CD14-positive monocyte (primary cell): ENCODE measurements at regions not wholly inside any gene's neighbourhood (a gene's known extent, or its start where the extent isn't known, plus 50 kb on each side); places are given as distances from the start of the nearest gene placed in this dataset.

Experiments used
- DNase-seq, 3 donors: peaks; one replicate each; pipeline ENCODE4 v3.0.0-alpha.2; 2011 to 2022
- H2AFZ ChIP-seq: 2 replicates; pipeline ENCODE4 v1.6.0; 2012; ENCODE audit warnings: mild to moderate bottlenecking, low read depth, low read length, inconsistent platforms; ENCODE audit not compliant: insufficient read depth, poor library complexity, severe bottlenecking
- H3K27ac ChIP-seq, 2 donors: 1 replicate in 1 of 2; 2 replicates in 1 of 2; pipeline ENCODE4 v1.5.1; 2012 to 2013; ENCODE audit warnings: low read length in 2 of 2, control low read depth in 1 of 2, inconsistent platforms in 1 of 2, low read depth in 1 of 2, mild to moderate bottlenecking in 1 of 2
- H3K27me3 ChIP-seq, 2 donors: one replicate each; pipeline versions ENCODE4 v1.6.0 to v1.6.1; 2011 to 2013; ENCODE audit warnings: low read length in 2 of 2; ENCODE audit not compliant: control insufficient read depth in 2 of 2, insufficient read depth in 2 of 2
- H3K36me3 ChIP-seq, 2 donors: replicated peaks in 1 of 2; 1 replicate in 1 of 2; 2 replicates in 1 of 2; pipeline versions ENCODE4 v1.5.1 to v1.6.1; 2012 to 2013; ENCODE audit warnings: low read length in 2 of 2, control low read depth in 1 of 2, inconsistent platforms in 1 of 2, mild to moderate bottlenecking in 1 of 2; ENCODE audit not compliant: insufficient read depth in 2 of 2, control insufficient read depth in 1 of 2
- H3K4me1 ChIP-seq, 2 donors: 1 replicate in 1 of 2; 2 replicates in 1 of 2; pipeline versions ENCODE4 v1.5.1 to v1.6.1; 2012 to 2013; ENCODE audit warnings: low read length in 2 of 2, control low read depth in 1 of 2, inconsistent platforms in 1 of 2, mild to moderate bottlenecking in 1 of 2, moderate library complexity in 1 of 2; ENCODE audit not compliant: insufficient read depth in 2 of 2, control insufficient read depth in 1 of 2
- H3K4me2 ChIP-seq: replicated peaks from 2 replicates; pipeline ENCODE3; 2012; ENCODE audit warnings: low read length, moderate library complexity, mild to moderate bottlenecking; ENCODE audit not compliant: poor library complexity, severe bottlenecking; ENCODE audit errors: extremely low read depth
- H3K4me3 ChIP-seq, 3 experiments: fragments of 200-600 bp in 1 of 3; sonication (generic) in 1 of 3; replicated peaks in 1 of 3; 1 replicate in 2 of 3; 2 replicates in 1 of 3; pipeline ENCODE4 v1.5.1; 2011 to 2013; ENCODE audit warnings: low read length in 3 of 3, mild to moderate bottlenecking in 3 of 3, control low read depth in 2 of 3, low read depth in 2 of 3, inconsistent platforms in 1 of 3, moderate library complexity in 1 of 3
- H3K79me2 ChIP-seq: 2 replicates; pipeline ENCODE4 v1.6.0; 2012; ENCODE audit warnings: mild to moderate bottlenecking, control low read depth, inconsistent platforms, low read length, moderate library complexity; ENCODE audit not compliant: insufficient read depth
- H3K9ac ChIP-seq: 2 replicates; pipeline ENCODE4 v1.6.0; 2017; ENCODE audit warnings: low read length, mild to moderate bottlenecking; ENCODE audit not compliant: insufficient read depth, poor library complexity, severe bottlenecking
- H3K9me3 ChIP-seq, 2 donors: replicated peaks in 1 of 2; 1 replicate in 1 of 2; 2 replicates in 1 of 2; pipeline versions ENCODE4 v1.5.1 to v1.6.1; 2012 to 2013; ENCODE audit warnings: low read length in 2 of 2, control low read depth in 1 of 2; ENCODE audit not compliant: control insufficient read depth in 1 of 2, insufficient read depth in 1 of 2
- H4K20me1 ChIP-seq: 2 replicates; pipeline ENCODE4 v1.6.0; 2012; ENCODE audit warnings: mild to moderate bottlenecking, low read length, control low read depth, moderate library complexity; ENCODE audit not compliant: insufficient read depth
- H3K27ac Mint-ChIP-seq, 7 donors: one replicate each; pipeline ENCODE4 v1.8.0; 2020; ENCODE audit warnings: mild to moderate bottlenecking in 7 of 7, mixed read lengths in 7 of 7, moderate library complexity in 6 of 7, inconsistent platforms in 2 of 7
- H3K27me3 Mint-ChIP-seq, 3 donors: one replicate each; pipeline ENCODE4 v1.8.0; 2021 to 2022; ENCODE audit warnings: low read depth in 3 of 3, mild to moderate bottlenecking in 3 of 3, mixed read lengths in 3 of 3, moderate library complexity in 3 of 3, inconsistent platforms in 1 of 3
- H3K36me3 Mint-ChIP-seq, 2 donors: one replicate each; pipeline ENCODE4 v1.8.0; 2020; ENCODE audit warnings: mixed read lengths in 2 of 2, inconsistent platforms in 1 of 2, mild to moderate bottlenecking in 1 of 2
- H3K4me1 Mint-ChIP-seq: one replicate; pipeline ENCODE4 v1.8.0; 2020; ENCODE audit warnings: mild to moderate bottlenecking, mixed read lengths
- H3K4me3 Mint-ChIP-seq, 2 donors: one replicate each; pipeline ENCODE4 v1.8.0; 2020; ENCODE audit warnings: mild to moderate bottlenecking in 2 of 2, mixed read lengths in 2 of 2, moderate library complexity in 1 of 2
- H3K9me3 Mint-ChIP-seq, 7 donors: one replicate each; pipeline ENCODE4 v1.8.0; 2020 to 2022; ENCODE audit warnings: mixed read lengths in 7 of 7, mild to moderate bottlenecking in 6 of 7, moderate library complexity in 6 of 7, inconsistent platforms in 2 of 7
- WGBS: methylation state at CpG from one replicate; pipeline ENCODE4 v1.1.5; 2013; ENCODE audit warnings: missing lambda C conversion rate; ENCODE audit not compliant: insufficient coverage; 5-methylcytosine and 5-hydroxymethylcytosine counted together
- intact Hi-C, 2 donors: fragments of 100-400 bp; cut with micrococcal nuclease; formaldehyde crosslinking; loops; one replicate each; pipeline versions ENCODE4 v1.15.0 to v1.15.1; 2023
- TF ChIP-seq, protein P1 (sequence below): fragments of 200-600 bp; IDR thresholded peaks from one replicate; pipeline ENCODE4 v1.8.0; 2022; ENCODE audit warnings: antibody characterized with exemption, mild to moderate bottlenecking

GRCh38 chr5:122701640-122702523 is 73.0 kb upstream of the SNX2 start:
- no peak overlapping the region for H2AFZ ChIP-seq
- no peak overlapping the region for H3K4me3 Mint-ChIP-seq
- no peak overlapping the region for H3K4me2 ChIP-seq
- no peaks in the 10 kb centered on the region for H3K79me2 ChIP-seq
- H4K20me1 ChIP-seq, result no peaks in the 10 kb centered on the region
- peaks cover 0 to 1% (median 1%) of the 10 kb centered on the region in 3 donors for H3K27me3 Mint-ChIP-seq
- no peaks in the 10 kb centered on the region for H3K9me3 Mint-ChIP-seq
- peaks cover 6 to 11% of the 10 kb centered on the region in 2 donors for H3K4me1 ChIP-seq
- H3K4me1 Mint-ChIP-seq, result peaks cover 15% of the 10 kb centered on the region
- 100% methylated on average over 2 of the region's 8 CpGs for WGBS
- no peak overlapping the region for H3K4me3 ChIP-seq
- H3K9me3 ChIP-seq, result no peaks in the 10 kb centered on the region
- H3K36me3 ChIP-seq, result no peaks in the 10 kb centered on the region
- no peak overlapping the region for H3K27ac ChIP-seq
- intact Hi-C loops, result loop anchor here in 1 of 2 donors (10.0 kb wide), 1 partner anchor 73 kb away; the partner anchor contains the start of gene SNX2
- no peaks in the 10 kb centered on the region for H3K36me3 Mint-ChIP-seq
- no peaks in the 10 kb centered on the region for H3K27me3 ChIP-seq
- DNase-seq, result peak in 2 of 3 donors; percentile 6 to 46
- peak overlapping the region in 4 of 7 donors; percentile 8 to 83 (median 38) for H3K27ac Mint-ChIP-seq
- no peak overlapping the region for H3K9ac ChIP-seq
- TF ChIP-seq, protein P1, sequence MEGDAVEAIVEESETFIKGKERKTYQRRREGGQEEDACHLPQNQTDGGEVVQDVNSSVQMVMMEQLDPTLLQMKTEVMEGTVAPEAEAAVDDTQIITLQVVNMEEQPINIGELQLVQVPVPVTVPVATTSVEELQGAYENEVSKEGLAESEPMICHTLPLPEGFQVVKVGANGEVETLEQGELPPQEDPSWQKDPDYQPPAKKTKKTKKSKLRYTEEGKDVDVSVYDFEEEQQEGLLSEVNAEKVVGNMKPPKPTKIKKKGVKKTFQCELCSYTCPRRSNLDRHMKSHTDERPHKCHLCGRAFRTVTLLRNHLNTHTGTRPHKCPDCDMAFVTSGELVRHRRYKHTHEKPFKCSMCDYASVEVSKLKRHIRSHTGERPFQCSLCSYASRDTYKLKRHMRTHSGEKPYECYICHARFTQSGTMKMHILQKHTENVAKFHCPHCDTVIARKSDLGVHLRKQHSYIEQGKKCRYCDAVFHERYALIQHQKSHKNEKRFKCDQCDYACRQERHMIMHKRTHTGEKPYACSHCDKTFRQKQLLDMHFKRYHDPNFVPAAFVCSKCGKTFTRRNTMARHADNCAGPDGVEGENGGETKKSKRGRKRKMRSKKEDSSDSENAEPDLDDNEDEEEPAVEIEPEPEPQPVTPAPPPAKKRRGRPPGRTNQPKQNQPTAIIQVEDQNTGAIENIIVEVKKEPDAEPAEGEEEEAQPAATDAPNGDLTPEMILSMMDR, result no peak

- H3K9me3 ChIP-seq, result no peaks in the 10 kb centered on the region
- TF ChIP-seq, protein P1, result no peak
- H3K9ac ChIP-seq, result no peak overlapping the region
- no peak for DNase-seq
- Mint-ChIP-seq H3K36me3 (no peaks in the 10 kb centered on the region), H3K27me3 (peaks cover 0 to 1% (median 1%) of the 10 kb centered on the region in 3 donors), H3K4me3 (no peak overlapping the region), H3K9me3 (no peaks in the 10 kb centered on the region), H3K27ac (no peak overlapping the region), H3K4me1 (peaks cover 9% of the 10 kb centered on the region)
- no peaks in the 10 kb centered on the region for H3K36me3 ChIP-seq
- 100% methylated on average over 1 of the region's 2 CpGs for WGBS
- H2AFZ ChIP-seq, result no peak overlapping the region
- no peak overlapping the region for H3K4me2 ChIP-seq
- H3K27ac ChIP-seq, result no peak overlapping the region
- peaks cover 0 to 5% of the 10 kb centered on the region in 2 donors for H3K4me1 ChIP-seq
- intact Hi-C loops, result loop anchor here in 1 of 2 donors (10.0 kb wide), 1 partner anchor 72 kb away; the partner anchor contains the start of gene SNX2
- H3K4me3 ChIP-seq, result no peak overlapping the region
- no peaks in the 10 kb centered on the region for H4K20me1 ChIP-seq
- H3K79me2 ChIP-seq, result no peaks in the 10 kb centered on the region
- no peaks in the 10 kb centered on the region for H3K27me3 ChIP-seq
Measured at GRCh38 chr5:122702524-122702875, 72.4 kb upstream of the SNX2 start.
